Epithelial cell of prostate (primary cell): ENCODE measurements at regions not wholly inside any gene's neighbourhood (a gene's known extent, or its start where the extent isn't known, plus 50 kb on each side); places are given as distances from the start of the nearest gene placed in this dataset.

ENCODE experiments used
- DNase-seq: peaks from one replicate; pipeline ENCODE4 v3.0.0-alpha.2; 2011; ENCODE audit warnings: low read depth, low spot score
- H3K27ac ChIP-seq: fragments of 450-650 bp; 2 replicates; pipeline ENCODE4 v1.5.1; 2017; ENCODE audit warnings: mild to moderate bottlenecking

DNA sequence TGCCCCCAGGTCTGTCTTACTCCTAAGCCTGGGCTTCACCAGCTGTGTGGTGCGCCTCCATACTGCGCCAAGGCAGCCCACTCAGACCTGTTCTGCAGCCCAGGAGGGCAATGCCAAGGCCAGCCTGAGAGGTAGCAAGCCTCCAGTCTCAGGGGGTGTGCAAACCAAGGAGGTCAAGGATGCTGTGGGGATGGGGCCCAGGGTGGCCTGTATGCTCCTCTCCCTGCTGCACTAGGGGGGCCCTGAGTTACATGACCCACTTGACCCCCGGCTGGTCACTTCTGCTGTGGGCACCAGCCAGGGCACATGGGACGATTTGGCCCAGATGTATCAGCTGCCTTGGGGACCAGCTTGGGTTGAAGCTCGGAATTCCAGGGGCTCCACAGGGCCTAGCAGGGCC, 70.0 kb upstream of the SLC6A6 start:
- no peak overlapping the region for H3K27ac ChIP-seq
- DNase-seq, result no peak

DNA sequence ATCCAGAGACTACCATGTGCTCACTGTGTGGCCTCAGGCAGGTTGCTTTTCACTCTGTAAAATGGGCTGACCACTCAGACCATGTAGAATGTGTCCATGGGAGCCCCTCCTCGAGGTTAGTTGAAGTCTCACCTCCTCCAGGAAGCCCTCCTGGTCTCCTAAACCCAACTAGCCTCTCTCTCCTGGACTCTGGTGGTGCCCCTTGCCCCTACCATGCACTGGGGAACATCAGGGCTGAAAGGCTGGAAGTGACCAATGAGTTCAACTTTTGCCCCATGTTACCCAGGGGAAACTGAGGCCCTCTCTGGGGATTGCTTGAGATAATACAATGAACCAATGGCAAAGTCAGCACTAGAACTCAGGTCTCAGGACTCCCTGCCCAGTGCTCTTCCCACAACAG, 69.2 kb upstream of the SLC6A6 start:
- no peak for DNase-seq
- no peak overlapping the region for H3K27ac ChIP-seq

- DNase-seq, result no peak
- no peak overlapping the region for H3K27ac ChIP-seq
These were observed 68.8 kb upstream of the SLC6A6 start for GRCh38 chr3:14333621-14334020.

DNA sequence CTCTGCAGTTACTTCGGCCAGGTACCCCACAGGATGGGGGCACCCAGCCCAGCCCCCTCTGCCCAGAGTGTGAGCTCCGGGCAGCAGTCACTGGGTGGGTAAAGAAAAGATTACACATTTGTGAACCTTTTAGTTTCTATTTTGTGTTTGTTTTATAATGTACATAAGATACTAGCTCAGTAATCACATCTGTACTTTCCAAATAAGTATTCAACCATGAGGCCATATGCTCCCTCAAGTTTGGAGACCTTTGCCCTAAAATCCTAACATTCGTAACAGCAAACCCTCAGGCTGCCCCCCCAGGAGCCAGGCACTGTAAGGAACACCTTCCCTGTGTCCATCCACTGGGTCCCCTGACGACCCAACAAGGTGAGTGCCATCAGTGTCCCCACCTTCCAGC, 68.3 kb upstream of the SLC6A6 start:
- H3K27ac ChIP-seq, result no peak overlapping the region
- no peak for DNase-seq

- no peak for DNase-seq
- no peak overlapping the region for H3K27ac ChIP-seq
These were observed 67.5 kb upstream of the SLC6A6 start for GRCh38 chr3:14334936-14335335.

DNA sequence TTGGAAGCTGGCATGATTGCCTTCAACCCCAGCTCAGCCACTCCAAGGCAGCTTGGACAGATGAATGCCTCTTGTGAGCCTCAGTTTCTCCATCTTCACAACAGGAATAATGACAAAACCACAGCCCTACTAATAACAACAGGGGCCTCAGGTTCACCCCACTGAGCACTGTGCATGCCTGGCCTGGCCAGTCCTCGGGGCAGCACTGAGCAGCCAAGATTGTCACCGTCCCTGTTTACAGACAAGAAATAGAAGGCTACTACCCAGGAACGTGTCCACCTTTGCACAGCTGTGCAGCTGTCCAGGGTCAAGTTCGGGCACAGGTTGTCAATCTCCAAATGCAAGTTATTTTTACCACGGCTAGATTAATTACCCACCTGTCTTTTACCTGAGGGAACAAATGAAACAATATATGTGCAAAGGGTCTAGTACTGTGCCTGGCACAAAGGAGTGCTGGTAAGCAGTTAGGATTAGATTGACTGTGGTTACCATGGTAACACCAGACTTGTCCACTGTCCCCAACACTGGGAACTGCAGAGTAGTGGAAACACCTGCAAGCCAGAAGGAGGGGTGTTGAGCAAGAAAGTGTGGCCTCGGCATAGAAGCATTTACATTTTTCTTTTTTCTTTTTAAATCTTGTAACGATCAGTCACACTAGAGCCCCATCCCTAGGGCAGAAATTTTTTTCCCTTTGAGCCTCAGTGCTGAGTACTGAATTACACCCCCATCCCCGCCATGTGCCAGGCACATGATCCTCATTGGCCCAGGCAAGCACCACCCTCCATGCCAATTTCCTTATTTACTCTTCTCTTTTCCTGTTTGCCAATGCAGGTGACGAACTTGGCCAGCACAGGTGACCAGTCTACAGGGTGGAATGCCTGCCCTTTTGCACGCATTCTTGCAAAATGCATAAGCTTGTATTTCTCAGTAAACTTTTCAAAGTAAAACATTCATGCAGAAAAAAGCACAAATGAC, 66.3 kb upstream of the SLC6A6 start:
- H3K27ac ChIP-seq, result no peak overlapping the region
- DNase-seq, result peak; percentile 51

- H3K27ac ChIP-seq, result no peak overlapping the region
These were observed 65.4 kb upstream of the SLC6A6 start for GRCh38 chr3:14336749-14337598.

DNA sequence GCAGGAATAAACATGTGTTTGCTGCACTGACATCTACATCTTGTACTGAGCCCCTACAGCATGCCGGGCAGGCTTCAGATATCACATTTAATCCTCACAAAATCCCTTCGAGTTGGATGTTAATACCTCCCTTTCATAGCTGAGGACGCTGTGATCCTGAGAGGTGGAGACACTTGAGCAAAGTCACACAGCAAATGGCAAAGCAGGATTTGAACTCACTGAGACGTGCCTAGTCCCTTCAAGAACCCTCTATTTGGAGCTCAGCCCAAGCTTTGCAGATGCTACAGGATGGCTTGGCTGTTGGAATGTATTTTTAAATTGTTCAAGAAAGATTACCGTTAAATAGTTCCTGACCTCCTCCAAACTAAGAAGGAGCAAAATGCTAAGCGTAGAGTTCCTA, 64.6 kb upstream of the SLC6A6 start:
- no peak for DNase-seq
- H3K27ac ChIP-seq, result no peak overlapping the region

More at GRCh38 chr3:14336749-14337598, 65.4 kb upstream of the SLC6A6 start:
- no peak for DNase-seq

- DNase-seq, result no peak
- no peak overlapping the region for H3K27ac ChIP-seq
These were observed 64.2 kb upstream of the SLC6A6 start for GRCh38 chr3:14338242-14338641.

DNA sequence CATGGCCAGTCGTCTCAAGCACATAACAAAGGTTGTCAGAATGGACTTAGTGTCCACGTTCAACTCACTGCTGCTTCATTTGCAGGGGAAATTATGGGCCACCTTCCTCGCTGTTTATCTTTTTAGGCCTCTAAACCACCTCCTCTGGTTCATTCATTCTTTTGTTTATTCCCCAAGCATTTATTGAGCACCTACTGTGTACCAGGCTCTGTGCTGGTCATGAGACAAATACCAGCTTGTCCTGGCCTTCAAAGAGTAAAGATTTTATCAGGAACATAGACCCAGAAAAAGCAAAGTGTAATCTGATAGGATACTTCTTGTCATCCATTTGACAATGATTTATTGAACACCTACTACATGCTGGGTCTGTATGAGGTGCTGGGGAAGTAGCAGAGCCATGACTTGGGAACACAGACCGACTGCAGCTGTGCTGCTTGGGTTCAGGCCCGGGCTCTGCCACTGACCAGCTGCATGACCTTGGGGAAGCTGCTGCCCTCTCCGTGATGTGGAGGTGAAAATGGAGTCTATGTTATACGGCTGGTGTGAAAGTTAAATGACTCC, 63.4 kb upstream of the SLC6A6 start:
- DNase-seq, result no peak
- H3K27ac ChIP-seq, result no peak overlapping the region

GRCh38 chr3:14340960-14341708, 61.3 kb upstream of the SLC6A6 start:
- DNase-seq, result no peak
- no peak overlapping the region for H3K27ac ChIP-seq

GRCh38 chr3:14343338-14344112, 58.9 kb upstream of the SLC6A6 start:
- no peak overlapping the region for H3K27ac ChIP-seq
- DNase-seq, result no peak

GRCh38 chr3:14344351-14344750, 58.1 kb upstream of the SLC6A6 start:
- no peak for DNase-seq
- no peak overlapping the region for H3K27ac ChIP-seq

DNA sequence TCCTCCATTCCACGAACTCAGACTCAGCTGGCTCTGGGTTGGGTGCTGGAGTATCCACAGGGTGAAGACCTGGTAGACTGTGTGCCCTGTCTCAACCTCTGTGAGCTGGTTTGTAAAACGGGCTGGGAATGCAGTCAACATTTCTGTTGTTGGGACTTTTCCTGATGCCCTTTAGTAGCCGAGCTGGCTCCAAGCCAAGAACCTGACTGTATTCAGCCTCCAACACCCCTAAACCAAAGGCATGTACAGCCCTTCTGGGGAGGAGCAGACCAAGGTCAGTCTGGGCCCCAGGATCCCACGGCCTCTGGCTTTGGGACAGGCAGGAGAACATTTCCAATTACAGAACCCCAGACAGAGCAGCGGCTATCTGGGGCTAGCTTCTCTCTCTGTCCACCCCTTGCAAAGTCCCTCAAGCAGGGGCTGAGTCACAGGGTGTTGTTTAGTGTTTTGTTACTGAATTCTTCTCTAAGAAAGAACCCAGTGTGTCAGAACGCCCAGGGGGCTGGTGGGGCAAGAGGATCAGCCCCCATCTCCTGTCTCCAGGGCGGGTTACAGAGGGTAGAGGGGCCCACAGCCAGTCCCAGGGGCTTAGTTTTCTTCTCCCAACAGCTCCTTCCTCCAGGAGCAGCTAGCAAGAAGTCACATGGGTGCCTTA, 56.8 kb upstream of the SLC6A6 start:
- DNase-seq, result no peak
- H3K27ac ChIP-seq, result no peak overlapping the region

DNA sequence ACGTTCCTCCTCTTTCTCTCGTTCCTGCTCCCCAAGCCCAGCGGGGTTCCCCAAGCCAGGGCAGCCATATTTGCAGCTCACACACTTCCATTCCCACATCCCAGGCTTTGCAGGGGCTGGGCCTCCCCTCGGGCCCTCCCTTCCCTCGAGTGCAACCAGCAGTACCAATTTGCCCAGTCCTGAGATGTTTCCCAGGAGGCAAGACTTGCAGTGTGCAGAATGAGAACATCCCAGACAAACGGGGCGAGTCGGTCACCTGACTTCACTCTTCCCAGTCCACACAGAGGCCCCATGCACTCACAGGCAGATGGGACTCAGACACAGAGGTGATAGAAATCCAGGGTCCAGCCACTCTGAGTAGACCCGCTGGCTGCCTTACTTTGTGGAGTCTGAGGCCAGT, 56.2 kb upstream of the SLC6A6 start:
- no peak for DNase-seq
- H3K27ac ChIP-seq, result no peak overlapping the region

- no peak for DNase-seq
- H3K27ac ChIP-seq, result no peak overlapping the region
These were observed 55.8 kb upstream of the SLC6A6 start for GRCh38 chr3:14346642-14347041.

- DNase-seq, result no peak
- H3K27ac ChIP-seq, result no peak overlapping the region
These were observed 55.3 kb upstream of the SLC6A6 start for GRCh38 chr3:14347110-14347509.

DNA sequence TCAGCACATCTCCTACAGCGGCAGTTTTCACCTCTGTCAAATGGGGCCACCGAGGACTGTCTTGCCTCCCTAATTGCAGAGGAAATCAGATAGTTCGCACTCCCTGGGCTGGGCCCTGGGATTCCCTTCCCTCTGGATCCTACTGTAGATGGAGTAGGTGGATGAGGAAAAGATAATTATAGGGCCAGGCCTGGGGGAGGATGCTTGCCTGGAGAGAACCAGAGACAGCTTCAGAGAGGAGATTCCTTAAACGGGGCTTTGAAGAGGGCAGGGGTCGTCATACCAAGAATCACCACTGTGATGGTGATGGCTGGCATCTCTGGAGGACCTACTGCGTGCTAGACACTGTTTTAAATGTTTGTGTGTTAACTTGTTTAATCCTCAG, 50.8 kb upstream of the SLC6A6 start:
- H3K27ac ChIP-seq, result no peak overlapping the region
- no peak for DNase-seq
